HG03280 (cell line): ENCODE measurements at regions not wholly inside any gene's neighbourhood (a gene's known extent, or its start where the extent isn't known, plus 50 kb on each side); places are given as distances from the start of the nearest gene placed in this dataset.

ENCODE experiments used
- ATAC-seq: cut with Tn5 transposase; IDR thresholded peaks from one replicate; pipeline ENCODE4 v1.9.1; 2021; ENCODE audit warnings: mild to moderate bottlenecking, moderate library complexity; ENCODE audit not compliant: unreplicated experiment

- ATAC-seq = no peak
Observed at GRCh38 chr5:5665225-5666075, 243.0 kb downstream of the ICE1 start.

GRCh38 chr5:5658889-5659465 is 236.5 kb downstream of the ICE1 start:
- ATAC-seq = no peak

GRCh38 chr5:5658226-5658625 is 235.7 kb downstream of the ICE1 start:
- ATAC-seq = peak; percentile 82

GRCh38 chr5:5652181-5652580 is 229.7 kb downstream of the ICE1 start:
- ATAC-seq = no peak

GRCh38 chr5:5650949-5651348 is 228.5 kb downstream of the ICE1 start:
- ATAC-seq = no peak

GRCh38 chr5:5650242-5650641 is 227.8 kb downstream of the ICE1 start:
- ATAC-seq = no peak

- ATAC-seq = no peak
Observed at GRCh38 chr5:5649641-5650040, 227.2 kb downstream of the ICE1 start.

- ATAC-seq = no peak
Observed at GRCh38 chr5:5648694-5649093, 226.2 kb downstream of the ICE1 start.

- ATAC-seq = no peak
Observed at GRCh38 chr5:5645891-5646290, 223.4 kb downstream of the ICE1 start.

GRCh38 chr5:5645198-5645597 is 222.7 kb downstream of the ICE1 start:
- ATAC-seq = no peak

- ATAC-seq = no peak
Observed at GRCh38 chr5:5644249-5644648, 221.8 kb downstream of the ICE1 start.

GRCh38 chr5:5643481-5643880 is 221.0 kb downstream of the ICE1 start:
- no peak for ATAC-seq

- ATAC-seq = no peak
Observed at GRCh38 chr5:5638211-5638610, 215.7 kb downstream of the ICE1 start.

GRCh38 chr5:5637173-5637572 is 214.7 kb downstream of the ICE1 start:
- ATAC-seq = no peak

- no peak for ATAC-seq
Observed at GRCh38 chr5:5634817-5635216, 212.3 kb downstream of the ICE1 start.

- no peak for ATAC-seq
Observed at GRCh38 chr5:5633579-5633978, 211.1 kb downstream of the ICE1 start.

GRCh38 chr5:5632678-5633077 is 210.2 kb downstream of the ICE1 start:
- no peak for ATAC-seq

GRCh38 chr5:5629607-5629978 is 207.1 kb downstream of the ICE1 start:
- no peak for ATAC-seq

GRCh38 chr5:5628866-5629606 is 206.6 kb downstream of the ICE1 start:
- ATAC-seq = no peak

GRCh38 chr5:5626412-5626811 is 203.9 kb downstream of the ICE1 start:
- ATAC-seq = no peak

GRCh38 chr5:5625491-5625890 is 203.0 kb downstream of the ICE1 start:
- ATAC-seq = no peak

- ATAC-seq = no peak
Observed at GRCh38 chr5:5623397-5623796, 200.9 kb downstream of the ICE1 start.
